AG09309 (cell line): ENCODE measurements at regions not wholly inside any gene's neighbourhood (a gene's known extent, or its start where the extent isn't known, plus 50 kb on each side); places are given as distances from the start of the nearest gene placed in this dataset.

Source experiments
- DNase-seq: peaks from one replicate; pipeline ENCODE4 v3.0.0-alpha.2; 2010; ENCODE audit warnings: low read depth
- H3K4me3 ChIP-seq: 2 replicates; pipeline ENCODE4 v1.5.1; 2011; ENCODE audit warnings: mild to moderate bottlenecking, low read depth, low read length, moderate library complexity; ENCODE audit not compliant: control insufficient read depth
- TF ChIP-seq, protein P1 (sequence below): IDR thresholded peaks from 2 replicates; pipeline ENCODE4 v1.5.1; 2011; ENCODE audit warnings: mild to moderate bottlenecking, low read depth, low read length, inconsistent platforms; ENCODE audit not compliant: insufficient read depth, control insufficient read depth; ENCODE audit errors: missing control alignments

DNA sequence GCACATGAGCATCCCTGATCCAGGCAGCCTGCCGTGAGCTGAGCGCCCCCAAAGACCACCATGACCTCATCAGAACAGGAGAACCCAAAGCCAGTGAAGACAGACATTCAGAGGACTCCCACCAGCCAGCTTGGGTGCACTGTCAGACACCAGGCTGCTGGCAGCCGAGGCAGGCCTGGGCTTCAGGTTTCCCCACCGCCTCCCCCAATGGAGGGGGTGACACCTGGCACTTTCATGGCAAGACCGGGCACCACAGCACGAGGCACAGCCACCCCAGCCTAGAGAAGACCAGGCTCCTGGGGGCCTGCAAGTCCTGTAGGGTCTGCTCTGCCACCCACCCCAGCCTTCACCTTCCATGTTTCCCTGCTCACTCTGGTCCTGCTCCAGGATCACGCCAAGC lies 140.5 kb downstream of the C16orf95 start:
- no peak for DNase-seq

DNA sequence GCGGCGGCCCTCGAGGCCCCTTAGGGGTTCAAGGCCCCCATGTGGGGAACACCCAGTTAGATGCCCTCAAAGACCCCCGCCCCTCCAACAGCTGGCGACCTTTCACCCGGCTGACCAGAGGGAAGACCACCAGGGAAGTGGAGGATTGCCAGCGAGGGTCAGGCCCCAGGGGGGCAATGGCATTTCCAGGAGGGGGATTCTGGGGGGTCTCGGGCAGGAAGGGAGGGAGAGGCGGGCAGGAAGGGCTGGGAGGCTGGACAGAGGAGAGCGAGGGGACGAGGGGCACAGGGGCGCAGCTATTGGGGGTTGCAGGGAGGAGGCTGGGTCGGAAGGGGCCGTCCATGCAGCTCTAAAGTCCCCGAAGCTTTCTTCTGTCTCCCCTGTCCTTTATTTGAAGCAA lies 139.5 kb downstream of the C16orf95 start:
- TF ChIP-seq, protein P1, sequence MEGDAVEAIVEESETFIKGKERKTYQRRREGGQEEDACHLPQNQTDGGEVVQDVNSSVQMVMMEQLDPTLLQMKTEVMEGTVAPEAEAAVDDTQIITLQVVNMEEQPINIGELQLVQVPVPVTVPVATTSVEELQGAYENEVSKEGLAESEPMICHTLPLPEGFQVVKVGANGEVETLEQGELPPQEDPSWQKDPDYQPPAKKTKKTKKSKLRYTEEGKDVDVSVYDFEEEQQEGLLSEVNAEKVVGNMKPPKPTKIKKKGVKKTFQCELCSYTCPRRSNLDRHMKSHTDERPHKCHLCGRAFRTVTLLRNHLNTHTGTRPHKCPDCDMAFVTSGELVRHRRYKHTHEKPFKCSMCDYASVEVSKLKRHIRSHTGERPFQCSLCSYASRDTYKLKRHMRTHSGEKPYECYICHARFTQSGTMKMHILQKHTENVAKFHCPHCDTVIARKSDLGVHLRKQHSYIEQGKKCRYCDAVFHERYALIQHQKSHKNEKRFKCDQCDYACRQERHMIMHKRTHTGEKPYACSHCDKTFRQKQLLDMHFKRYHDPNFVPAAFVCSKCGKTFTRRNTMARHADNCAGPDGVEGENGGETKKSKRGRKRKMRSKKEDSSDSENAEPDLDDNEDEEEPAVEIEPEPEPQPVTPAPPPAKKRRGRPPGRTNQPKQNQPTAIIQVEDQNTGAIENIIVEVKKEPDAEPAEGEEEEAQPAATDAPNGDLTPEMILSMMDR, result no peak
- H3K4me3 ChIP-seq, result no peak overlapping the region

More for the DNA sequence above, 140.5 kb downstream of the C16orf95 start:
- TF ChIP-seq, protein P1, result no peak
- H3K4me3 ChIP-seq, result no peak overlapping the region

DNA sequence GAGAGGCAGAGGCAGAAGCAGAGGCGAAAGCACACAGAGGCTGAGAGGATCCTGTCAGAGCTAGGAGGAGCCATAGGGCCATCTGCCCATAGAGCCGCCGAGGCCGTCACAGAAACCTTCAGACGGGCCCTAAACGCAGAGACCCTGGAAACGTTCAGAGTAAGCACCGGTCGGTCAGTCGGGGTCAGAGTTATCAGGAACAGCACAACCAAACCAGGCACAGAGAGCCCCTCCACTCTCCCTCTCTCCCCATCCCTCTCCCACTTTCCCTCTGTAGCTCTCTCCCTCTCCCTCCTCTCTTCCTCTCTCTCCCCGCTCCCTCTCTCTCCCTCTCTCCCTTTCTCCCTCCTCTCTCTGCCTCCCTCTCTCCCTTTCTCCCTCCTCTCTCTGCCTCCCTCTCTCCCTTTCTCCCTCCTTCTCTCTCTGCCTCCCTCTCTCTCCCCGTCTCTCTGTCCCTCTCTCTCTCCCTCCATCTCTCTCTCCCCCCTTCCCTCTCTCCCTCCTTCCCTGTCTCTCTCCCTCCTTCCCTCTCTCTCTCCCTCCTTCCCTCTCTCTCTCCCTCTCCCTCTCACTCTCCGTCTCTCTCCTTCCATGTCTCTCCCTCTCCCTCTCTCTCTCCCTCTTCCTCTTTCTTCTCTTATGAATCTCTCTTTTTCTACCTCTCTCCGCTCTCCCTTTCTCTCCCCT lies 138.9 kb downstream of the C16orf95 start:
- no peak for DNase-seq
- TF ChIP-seq, protein P1, result no peak

More for the DNA sequence above, 139.5 kb downstream of the C16orf95 start:
- DNase-seq, result no peak

DNA sequence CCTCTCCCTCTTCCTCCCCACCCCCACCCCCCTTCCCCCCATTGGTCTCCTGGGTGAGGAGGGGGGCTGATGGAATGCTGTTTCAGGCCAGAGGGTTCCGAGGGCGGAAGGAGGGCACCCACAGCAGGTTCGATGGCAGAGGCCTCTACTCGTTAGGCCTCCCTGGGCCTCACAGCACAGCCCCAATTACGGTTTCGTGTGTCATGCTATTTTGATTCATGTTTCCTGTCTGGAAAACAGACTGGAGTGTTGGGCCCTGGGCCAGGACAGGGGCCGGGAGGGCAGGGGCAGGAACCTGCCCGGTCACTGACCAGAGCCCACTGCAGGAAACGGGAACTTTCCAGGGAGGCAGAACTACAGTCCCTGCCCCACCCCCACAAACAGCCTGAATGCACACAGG lies 138.2 kb downstream of the C16orf95 start:
- TF ChIP-seq, protein P1, result no peak
- DNase-seq, result peak; percentile 16
- H3K4me3 ChIP-seq, result no peak overlapping the region

More for the DNA sequence above, 138.9 kb downstream of the C16orf95 start:
- no peak overlapping the region for H3K4me3 ChIP-seq

DNA sequence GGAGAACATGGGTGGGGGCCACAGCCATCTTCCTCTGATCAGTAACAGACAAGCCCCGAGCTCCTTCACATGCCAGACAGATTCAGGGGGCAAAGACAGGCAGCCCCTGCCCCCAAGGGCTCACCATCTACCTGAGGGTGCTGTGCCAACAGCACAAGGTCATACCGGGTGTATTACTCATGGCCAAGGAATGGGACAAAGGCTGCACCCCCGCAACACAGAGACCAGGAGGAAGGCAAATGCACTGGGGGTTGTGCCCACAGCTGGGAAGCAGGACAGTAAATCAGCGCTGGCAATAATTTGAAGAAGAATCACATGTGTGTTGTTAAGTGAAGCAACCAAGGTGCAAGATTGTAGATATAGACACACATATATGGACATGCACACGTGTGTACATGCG lies 137.1 kb downstream of the C16orf95 start:
- no peak overlapping the region for H3K4me3 ChIP-seq
- TF ChIP-seq, protein P1, result no peak
- no peak for DNase-seq

DNA sequence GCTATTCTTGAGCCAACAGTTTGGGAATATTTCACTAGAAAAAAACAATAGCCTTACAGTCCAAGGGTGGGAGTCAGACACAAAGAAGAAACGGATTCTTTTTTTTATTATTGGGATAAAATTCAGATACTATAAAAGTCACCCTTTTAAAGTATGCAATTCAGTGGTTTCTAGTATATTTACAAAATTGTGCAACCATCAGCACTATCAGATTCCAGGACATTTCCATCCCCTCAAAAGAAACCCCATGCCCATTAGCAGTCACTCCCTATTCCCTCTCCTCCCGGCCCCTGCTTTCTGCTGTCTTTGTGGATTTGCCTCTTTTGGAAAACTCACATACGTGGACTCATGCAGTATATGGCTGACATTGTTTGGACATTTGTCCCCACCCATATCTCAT lies 134.4 kb downstream of the C16orf95 start:
- no peak for DNase-seq
- TF ChIP-seq, protein P1, result no peak
- no peak overlapping the region for H3K4me3 ChIP-seq

DNA sequence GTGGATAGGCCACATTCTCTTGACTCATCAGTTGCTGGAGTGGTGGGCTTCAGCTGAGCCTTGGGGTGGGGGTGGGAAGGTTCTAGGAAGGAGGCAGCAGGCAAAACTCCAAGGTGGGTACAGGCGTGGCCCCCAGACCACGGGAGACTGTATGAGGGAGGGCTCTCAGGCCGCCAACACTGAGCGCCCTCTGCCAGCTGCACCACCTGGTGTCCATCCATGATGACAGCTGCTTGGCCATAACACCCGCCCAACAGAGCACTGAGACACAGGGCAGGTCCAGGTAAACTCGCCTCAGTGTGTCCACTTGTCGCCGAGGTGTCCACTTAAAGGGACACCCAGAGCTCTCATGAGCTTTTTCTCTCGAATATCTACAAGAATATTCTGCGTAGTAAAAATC lies 133.5 kb downstream of the C16orf95 start:
- TF ChIP-seq, protein P1, result no peak
- DNase-seq, result no peak
- no peak overlapping the region for H3K4me3 ChIP-seq
